Ovary (tissue), 7 donors: ENCODE measurements at regions not wholly inside any gene's neighbourhood (a gene's known extent, or its start where the extent isn't known, plus 50 kb on each side); places are given as distances from the start of the nearest gene placed in this dataset.

Experiments
- DNase-seq, 5 donors: peaks; one replicate each; pipeline ENCODE4 v3.0.0-alpha.2; 2019 to 2020
- H3K27ac ChIP-seq, 2 donors: fragments of 200-600 bp; one replicate each; pipeline versions ENCODE4 v1.5.1 to v1.8.0; 2019 to 2022
- H3K27me3 ChIP-seq: fragments of 200-600 bp; one replicate; pipeline ENCODE4 v1.8.0; 2022
- H3K36me3 ChIP-seq: fragments of 200-600 bp; sonication (generic); one replicate; pipeline ENCODE4 v1.5.1; 2019
- H3K4me1 ChIP-seq: one replicate; pipeline ENCODE4 v1.8.1; 2013; ENCODE audit warnings: mild to moderate bottlenecking, moderate library complexity; ENCODE audit not compliant: insufficient read depth
- H3K4me3 ChIP-seq: fragments of 200-600 bp; sonication (generic); one replicate; pipeline ENCODE4 v1.5.1; 2017
- H3K9me3 ChIP-seq, 2 donors: fragments of 200-600 bp in 1 of 2; sonication (generic) in 1 of 2; one replicate each; pipeline versions ENCODE4 v1.5.1 to v1.8.1; 2013 to 2019; ENCODE audit warnings: mild to moderate bottlenecking in 1 of 2, moderate library complexity in 1 of 2
- EP300 ChIP-seq: sonication (generic); formaldehyde crosslinking; IDR thresholded peaks from one replicate; pipeline ENCODE4 v1.6.1; 2017; ENCODE audit warnings: antibody characterized with exemption
- POLR2A ChIP-seq: fragments of 450-650 bp; IDR thresholded peaks from one replicate; pipeline ENCODE4 v1.6.1; 2017; ENCODE audit warnings: antibody characterized with exemption, mild to moderate bottlenecking, moderate library complexity
- WGBS, 3 donors: extraction: QIAGEN DNeasy Blood & Tissue Kit in 1 of 3; methylation state at CpG; one replicate each; pipeline versions ENCODE4 v1.1.5 to v1.1.7; 2013 to 2017; 5-methylcytosine and 5-hydroxymethylcytosine counted together
- intact Hi-C, 4 donors: fragments of 100-400 bp; cut with DNase I; formaldehyde crosslinking; loops; one replicate each; pipeline versions ENCODE4 v1.11.0 to v1.15.1; 2022 to 2023
- TF ChIP-seq, protein P1 (sequence below), 3 donors: fragments of 450-650 bp in 2 of 3; fragments of 200-600 bp in 1 of 3; IDR thresholded peaks; one replicate each; pipeline versions ENCODE4 v1.5.1 to v1.8.0; 2016 to 2022; ENCODE audit warnings: antibody characterized with exemption in 3 of 3, mild to moderate bottlenecking in 1 of 3
- donor health status: DM: no; HTN: no; CAD: no; lungs with moderate emphysema.
- donor health status: DM: no; HTN: no; CAD: no.
- donor health status: Bipolar disorder and iron deficiency.
- donor health status: DM: no; HTN: no; CAD: no.
- donor health status: DM: yes; HTN: yes; CAD: no.

DNA sequence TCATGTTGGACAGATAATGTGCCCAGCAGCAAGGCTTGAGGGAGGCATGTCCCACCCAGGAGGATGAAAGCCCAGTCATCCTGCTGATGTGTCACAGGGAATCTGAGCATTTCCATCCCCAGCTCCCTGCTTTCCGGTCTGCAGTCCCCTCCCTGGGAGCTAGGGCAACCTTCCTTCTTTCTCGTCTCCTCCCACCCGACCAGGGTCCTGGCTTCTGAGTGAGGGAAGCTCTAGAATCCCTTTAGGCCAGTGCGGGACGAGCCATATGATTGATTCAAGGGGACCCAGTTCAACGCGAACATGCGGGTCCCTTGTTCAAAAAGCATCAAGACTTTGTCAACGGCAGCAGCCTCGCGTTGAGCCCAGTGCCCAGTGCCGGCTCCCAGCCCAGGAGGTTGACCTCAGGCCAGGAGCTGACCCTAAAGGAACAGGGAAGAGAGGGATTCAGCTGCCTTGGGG is 96.7 kb upstream of the TMPRSS2 start:
- H3K9me3 ChIP-seq, result no peaks in the 10 kb centered on the region
- no peak overlapping the region for H3K4me3 ChIP-seq
- no peaks in the 10 kb centered on the region for H3K27me3 ChIP-seq
- intact Hi-C loops, result loop anchor here in 2 of 4 donors (5.0 to 10.0 kb wide), 2 partner anchors 130 to 518 kb away; no protein-coding TSS in a partner anchor
- no peak for DNase-seq
- TF ChIP-seq, protein P1, sequence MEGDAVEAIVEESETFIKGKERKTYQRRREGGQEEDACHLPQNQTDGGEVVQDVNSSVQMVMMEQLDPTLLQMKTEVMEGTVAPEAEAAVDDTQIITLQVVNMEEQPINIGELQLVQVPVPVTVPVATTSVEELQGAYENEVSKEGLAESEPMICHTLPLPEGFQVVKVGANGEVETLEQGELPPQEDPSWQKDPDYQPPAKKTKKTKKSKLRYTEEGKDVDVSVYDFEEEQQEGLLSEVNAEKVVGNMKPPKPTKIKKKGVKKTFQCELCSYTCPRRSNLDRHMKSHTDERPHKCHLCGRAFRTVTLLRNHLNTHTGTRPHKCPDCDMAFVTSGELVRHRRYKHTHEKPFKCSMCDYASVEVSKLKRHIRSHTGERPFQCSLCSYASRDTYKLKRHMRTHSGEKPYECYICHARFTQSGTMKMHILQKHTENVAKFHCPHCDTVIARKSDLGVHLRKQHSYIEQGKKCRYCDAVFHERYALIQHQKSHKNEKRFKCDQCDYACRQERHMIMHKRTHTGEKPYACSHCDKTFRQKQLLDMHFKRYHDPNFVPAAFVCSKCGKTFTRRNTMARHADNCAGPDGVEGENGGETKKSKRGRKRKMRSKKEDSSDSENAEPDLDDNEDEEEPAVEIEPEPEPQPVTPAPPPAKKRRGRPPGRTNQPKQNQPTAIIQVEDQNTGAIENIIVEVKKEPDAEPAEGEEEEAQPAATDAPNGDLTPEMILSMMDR (IDR thresholded peaks at IDR 0.05), result no peak
- TF ChIP-seq POLR2A (no peak), EP300 (no peak)
- peaks cover 3% of the 10 kb centered on the region for H3K4me1 ChIP-seq
- no peak overlapping the region for H3K27ac ChIP-seq
- 58 to 74% (median 59%) methylated on average over 11 to 12 of the region's 12 CpGs for WGBS, 3 donors
- H3K36me3 ChIP-seq, result no peaks in the 10 kb centered on the region

- H3K9me3 ChIP-seq, result no peaks in the 10 kb centered on the region
- H3K4me1 ChIP-seq, result peaks cover 3% of the 10 kb centered on the region
- 62 to 79% (median 75%) methylated on average over 8 of the region's 8 CpGs for WGBS, 3 donors
- H3K36me3 ChIP-seq, result no peaks in the 10 kb centered on the region
- intact Hi-C loops, result loop anchor here in 2 of 4 donors (5.0 to 10.0 kb wide), 2 partner anchors 129 to 519 kb away; no protein-coding TSS in a partner anchor
- no peak overlapping the region for H3K4me3 ChIP-seq
- TF ChIP-seq POLR2A, result no peak
- TF ChIP-seq, protein P1 (IDR thresholded peaks at IDR 0.05), result no peak
- no peak for TF ChIP-seq EP300
- H3K27me3 ChIP-seq, result no peaks in the 10 kb centered on the region
- no peak for DNase-seq
- no peak overlapping the region for H3K27ac ChIP-seq
These were observed 95.5 kb upstream of the TMPRSS2 start for GRCh38 chr21:41603476-41603875.

DNA sequence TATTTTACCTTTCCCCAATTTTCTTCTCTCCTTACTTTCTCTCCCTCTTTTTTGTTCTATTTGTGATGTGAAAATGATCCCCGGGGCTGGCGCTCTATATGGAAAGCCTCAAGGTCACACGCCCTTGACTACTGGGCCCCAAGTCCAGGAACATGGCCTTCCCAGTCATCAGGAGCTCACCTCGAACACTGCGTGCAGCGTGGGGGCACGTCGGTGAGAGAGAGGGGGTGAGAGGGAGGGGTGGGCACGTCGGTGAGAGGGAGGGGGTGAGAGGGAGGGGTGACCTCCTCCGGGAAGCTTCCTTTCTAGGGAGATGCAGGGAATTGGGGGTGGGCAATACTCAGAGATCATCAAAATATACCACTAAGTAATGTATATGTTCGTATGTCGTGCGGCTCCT is 94.6 kb upstream of the TMPRSS2 start:
- no peaks in the 10 kb centered on the region for H3K9me3 ChIP-seq
- H3K27me3 ChIP-seq, result no peaks in the 10 kb centered on the region
- no peak overlapping the region for H3K27ac ChIP-seq
- intact Hi-C loops, result loop anchor here in 2 of 4 donors (5.0 to 10.0 kb wide), 2 partner anchors 128 to 520 kb away; no protein-coding TSS in a partner anchor
- TF ChIP-seq, protein P1 (IDR thresholded peaks at IDR 0.05), result no peak
- TF ChIP-seq EP300 (no peak), POLR2A (no peak)
- 45 to 54% (median 50%) methylated on average over 14 of the region's 14 CpGs for WGBS, 3 donors
- H3K4me3 ChIP-seq, result no peak overlapping the region
- H3K4me1 ChIP-seq, result peaks cover 3% of the 10 kb centered on the region
- H3K36me3 ChIP-seq, result no peaks in the 10 kb centered on the region
- no peak for DNase-seq

DNA sequence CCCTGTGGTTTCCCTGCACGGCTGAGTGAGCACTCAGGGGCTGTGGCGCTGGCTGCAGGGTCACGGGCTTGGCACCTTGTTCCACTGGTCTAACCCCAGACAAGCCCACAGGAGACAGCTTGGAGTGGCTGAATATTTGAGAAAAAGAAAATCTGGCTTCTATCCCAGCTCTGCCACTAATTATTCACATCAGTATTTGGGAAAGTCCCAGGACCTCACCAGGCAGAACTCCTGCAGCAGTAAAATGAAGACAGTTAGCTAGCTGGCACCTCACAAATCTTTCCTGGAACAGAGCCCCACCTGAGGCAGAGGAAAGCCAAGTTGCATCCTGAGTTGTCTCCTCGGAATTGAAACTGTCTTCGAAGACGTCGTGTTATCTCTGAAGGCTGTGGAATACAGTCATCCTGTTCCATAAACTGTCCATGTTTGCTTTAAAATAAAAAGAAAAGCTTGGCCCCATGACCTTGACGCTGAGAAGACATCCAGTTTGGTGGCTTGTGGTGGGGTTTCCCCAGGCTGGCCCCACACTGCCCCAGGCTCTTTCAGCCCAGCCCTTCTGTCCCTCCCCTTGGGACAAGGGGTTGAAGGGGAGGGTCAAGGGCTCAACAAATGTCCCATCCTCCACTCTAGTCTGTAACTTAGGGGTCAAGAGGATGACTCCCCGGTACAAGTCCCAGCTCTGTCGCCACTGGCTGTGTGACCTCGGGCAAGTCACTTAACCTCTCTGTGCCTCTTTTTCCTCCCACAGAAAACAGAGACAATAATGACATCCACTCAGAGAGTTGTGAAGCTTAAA is 93.8 kb upstream of the TMPRSS2 start:
- H3K4me3 ChIP-seq, result no peak overlapping the region
- no peak for TF ChIP-seq EP300
- no peak for TF ChIP-seq POLR2A
- TF ChIP-seq, protein P1 (IDR thresholded peaks at IDR 0.05), result no peak
- intact Hi-C loops, result loop anchor here in 2 of 4 donors (5.0 to 10.0 kb wide), 2 partner anchors 127 to 521 kb away; no protein-coding TSS in a partner anchor
- no peak overlapping the region for H3K27ac ChIP-seq
- H3K9me3 ChIP-seq, result no peaks in the 10 kb centered on the region
- peaks cover 3% of the 10 kb centered on the region for H3K4me1 ChIP-seq
- WGBS, 3 donors, result 11 to 14% (median 13%) methylated on average over 11 of the region's 11 CpGs
- no peaks in the 10 kb centered on the region for H3K27me3 ChIP-seq
- no peak for DNase-seq
- H3K36me3 ChIP-seq, result no peaks in the 10 kb centered on the region
